CD4-positive, alpha-beta T cell (primary cell): ENCODE measurements at regions not wholly inside any gene's neighbourhood (a gene's known extent, or its start where the extent isn't known, plus 50 kb on each side); places are given as distances from the start of the nearest gene placed in this dataset.

ENCODE experiments used
- ATAC-seq: fragments of 200-7000 bp; cut with Tn5 transposase; one replicate; pipeline ENCODE4 v1.10.0; 2022; ENCODE audit warnings: mild to moderate bottlenecking; ENCODE audit not compliant: poor library complexity
- CTCF ChIA-PET: fragments of 350-600 bp; sonication (Branson Sonifier 250); formaldehyde crosslinking; loops from one replicate; lab custom pipeline; 2021; ENCODE audit warnings: antibody characterized with exemption, inconsistent platforms; lab: Charles Lee
- POLR2A ChIA-PET: fragments of 350-600 bp; sonication (Branson Sonifier 250); formaldehyde crosslinking; loops from one replicate; lab custom pipeline; 2021; ENCODE audit warnings: antibody characterized with exemption, inconsistent platforms; lab: Charles Lee
- DNase-seq, 14 experiments: peaks; one replicate each; pipeline ENCODE4 v3.0.0-alpha.2; 2013 to 2020; ENCODE audit warnings: mixed read lengths in 2 of 14
- H3K27ac ChIP-seq, 2 donors: one replicate each; pipeline versions ENCODE4 v1.5.1 to v1.7.0; 2013; ENCODE audit warnings: low read length in 2 of 2, low read depth in 1 of 2, mild to moderate bottlenecking in 1 of 2
- H3K27me3 ChIP-seq, 2 experiments: 1 replicate in 1 of 2; 2 replicates in 1 of 2; pipeline versions ENCODE4 v1.6.1 to v1.7.0; 2013; ENCODE audit warnings: low read length in 2 of 2, control low read depth in 1 of 2, mild to moderate bottlenecking in 1 of 2, moderate library complexity in 1 of 2; ENCODE audit not compliant: insufficient read depth in 2 of 2, control insufficient read depth in 1 of 2
- H3K36me3 ChIP-seq: one replicate; pipeline ENCODE4 v1.6.1; 2013; ENCODE audit warnings: low read length, control low read depth; ENCODE audit not compliant: insufficient read depth
- H3K4me1 ChIP-seq: one replicate; pipeline ENCODE4 v1.6.1; 2013; ENCODE audit warnings: low read length, control low read depth; ENCODE audit not compliant: insufficient read depth
- H3K4me3 ChIP-seq: one replicate; pipeline ENCODE4 v1.5.1; 2013; ENCODE audit warnings: mild to moderate bottlenecking, low read length, moderate library complexity
- H3K9me3 ChIP-seq, 2 experiments: 1 replicate in 1 of 2; 2 replicates in 1 of 2; pipeline versions ENCODE4 v1.6.1 to v1.7.0; 2013; ENCODE audit warnings: low read length in 2 of 2, mild to moderate bottlenecking in 2 of 2, control low read depth in 1 of 2, moderate library complexity in 1 of 2; ENCODE audit not compliant: control insufficient read depth in 1 of 2, insufficient read depth in 1 of 2
- H3K27ac Mint-ChIP-seq: one replicate; pipeline ENCODE4 v1.8.0; 2020; ENCODE audit warnings: mixed read lengths
- H3K27me3 Mint-ChIP-seq: one replicate; pipeline ENCODE4 v1.8.0; 2021; ENCODE audit warnings: mixed read lengths
- H3K36me3 Mint-ChIP-seq: one replicate; pipeline ENCODE4 v1.8.0; 2021; ENCODE audit warnings: low read depth, mixed read lengths
- H3K4me1 Mint-ChIP-seq: one replicate; pipeline ENCODE4 v1.8.0; 2021; ENCODE audit warnings: low read depth, mixed read lengths
- H3K4me3 Mint-ChIP-seq: one replicate; pipeline ENCODE4 v1.8.0; 2020; ENCODE audit warnings: mild to moderate bottlenecking, mixed read lengths
- H3K9me3 Mint-ChIP-seq: one replicate; pipeline ENCODE4 v1.8.0; 2020; ENCODE audit warnings: mixed read lengths
- CTCF ChIP-seq: fragments of 200-600 bp; IDR thresholded peaks from one replicate; pipeline ENCODE4 v1.8.0; 2022; ENCODE audit warnings: antibody characterized with exemption, mild to moderate bottlenecking
- intact Hi-C, 2 experiments: fragments of 100-400 bp; cut with DNase I in 1 of 2; cut with micrococcal nuclease in 1 of 2; formaldehyde crosslinking; loops; one replicate each; pipeline versions ENCODE4 v1.15.1 to v1.9.0; 2023 to 2025; cut with DNase I, micrococcal nuclease

- Histone ChIP-seq H3K27ac (no peak overlapping the region), H3K4me1 (no peaks in the 10 kb centered on the region), H3K27me3 (no peaks in the 10 kb centered on the region), H3K9me3 (no peaks in the 10 kb centered on the region), H3K36me3 (no peaks in the 10 kb centered on the region), H3K4me3 (no peak overlapping the region)
- ChIA-PET POLR2A (no interaction called here), CTCF (no interaction called here)
- DNase-seq = no peak
- no peak overlapping the region for H3K27ac Mint-ChIP-seq
- no peaks in the 10 kb centered on the region for H3K36me3 Mint-ChIP-seq
- H3K27me3 Mint-ChIP-seq = no peaks in the 10 kb centered on the region
- no peaks in the 10 kb centered on the region for H3K9me3 Mint-ChIP-seq
- no peak overlapping the region for H3K4me3 Mint-ChIP-seq
- ATAC-seq = no peak
- intact Hi-C loops = no loop called here
- no peak for TF ChIP-seq CTCF
- no peaks in the 10 kb centered on the region for H3K4me1 Mint-ChIP-seq
Measured at GRCh38 chr4:66974665-66975064, 570.6 kb downstream of the CENPC start.

GRCh38 chr4:66972087-66972486 lies 573.2 kb downstream of the CENPC start:
- H3K9me3 ChIP-seq = no peaks in the 10 kb centered on the region

GRCh38 chr4:66964467-66964866 lies 580.8 kb downstream of the CENPC start:
- Histone ChIP-seq H3K4me1 (no peaks in the 10 kb centered on the region), H3K4me3 (no peak overlapping the region), H3K9me3 (peaks cover 0 to 3% of the 10 kb centered on the region in 2 experiments), H3K27ac (no peak overlapping the region), H3K36me3 (no peaks in the 10 kb centered on the region), H3K27me3 (no peaks in the 10 kb centered on the region)
- CTCF ChIA-PET = no interaction called here
- intact Hi-C loops = no loop called here
- H3K27ac Mint-ChIP-seq = no peak overlapping the region
- no peak for DNase-seq
- no peak for TF ChIP-seq CTCF
- no peaks in the 10 kb centered on the region for H3K36me3 Mint-ChIP-seq
- no peaks in the 10 kb centered on the region for H3K27me3 Mint-ChIP-seq
- no peak overlapping the region for H3K4me3 Mint-ChIP-seq
- H3K9me3 Mint-ChIP-seq = peaks cover 3% of the 10 kb centered on the region
- no peaks in the 10 kb centered on the region for H3K4me1 Mint-ChIP-seq
- no peak for ATAC-seq
- POLR2A ChIA-PET = no interaction called here

More at GRCh38 chr4:66972087-66972486, 573.2 kb downstream of the CENPC start:
- TF ChIP-seq CTCF = no peak
- no peaks in the 10 kb centered on the region for H3K27me3 Mint-ChIP-seq
- H3K36me3 Mint-ChIP-seq = no peaks in the 10 kb centered on the region
- intact Hi-C loops = no loop called here
- ATAC-seq (no peak), DNase-seq (no peak)
- Histone ChIP-seq H3K36me3 (no peaks in the 10 kb centered on the region), H3K4me3 (no peak overlapping the region), H3K27ac (no peak overlapping the region), H3K4me1 (no peaks in the 10 kb centered on the region), H3K27me3 (no peaks in the 10 kb centered on the region)
- ChIA-PET CTCF (no interaction called here), POLR2A (no interaction called here)
- no peaks in the 10 kb centered on the region for H3K9me3 Mint-ChIP-seq
- H3K4me1 Mint-ChIP-seq = no peaks in the 10 kb centered on the region
- H3K4me3 Mint-ChIP-seq = no peak overlapping the region
- no peak overlapping the region for H3K27ac Mint-ChIP-seq
